ENCODE measurements at regions not wholly inside any gene's neighbourhood (a gene's known extent, or its start where the extent isn't known, plus 50 kb on each side); places are given as distances from the start of the nearest gene placed in this dataset.

DNA sequence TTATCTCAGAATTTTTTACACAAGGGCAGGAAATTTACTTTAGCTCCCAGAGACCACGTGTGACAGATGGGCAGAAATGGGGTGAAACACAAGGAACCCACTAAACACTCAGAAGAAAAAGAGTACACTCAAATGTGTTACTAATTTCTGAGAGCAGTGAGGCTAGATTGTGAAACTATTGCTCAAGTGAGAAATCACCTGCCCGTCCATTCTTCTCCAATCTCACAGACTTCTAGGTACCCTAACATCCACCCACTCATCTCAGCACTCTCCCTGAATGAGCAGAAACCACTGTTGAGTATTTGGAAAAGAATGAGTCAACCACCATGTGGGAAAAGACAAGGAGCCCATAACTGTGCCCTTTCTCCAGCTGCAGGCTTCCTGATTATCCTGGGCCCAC lies 293.0 kb upstream of the CDH2 start:
- TF ChIP-seq, protein P1, sequence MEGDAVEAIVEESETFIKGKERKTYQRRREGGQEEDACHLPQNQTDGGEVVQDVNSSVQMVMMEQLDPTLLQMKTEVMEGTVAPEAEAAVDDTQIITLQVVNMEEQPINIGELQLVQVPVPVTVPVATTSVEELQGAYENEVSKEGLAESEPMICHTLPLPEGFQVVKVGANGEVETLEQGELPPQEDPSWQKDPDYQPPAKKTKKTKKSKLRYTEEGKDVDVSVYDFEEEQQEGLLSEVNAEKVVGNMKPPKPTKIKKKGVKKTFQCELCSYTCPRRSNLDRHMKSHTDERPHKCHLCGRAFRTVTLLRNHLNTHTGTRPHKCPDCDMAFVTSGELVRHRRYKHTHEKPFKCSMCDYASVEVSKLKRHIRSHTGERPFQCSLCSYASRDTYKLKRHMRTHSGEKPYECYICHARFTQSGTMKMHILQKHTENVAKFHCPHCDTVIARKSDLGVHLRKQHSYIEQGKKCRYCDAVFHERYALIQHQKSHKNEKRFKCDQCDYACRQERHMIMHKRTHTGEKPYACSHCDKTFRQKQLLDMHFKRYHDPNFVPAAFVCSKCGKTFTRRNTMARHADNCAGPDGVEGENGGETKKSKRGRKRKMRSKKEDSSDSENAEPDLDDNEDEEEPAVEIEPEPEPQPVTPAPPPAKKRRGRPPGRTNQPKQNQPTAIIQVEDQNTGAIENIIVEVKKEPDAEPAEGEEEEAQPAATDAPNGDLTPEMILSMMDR (IDR thresholded peaks at IDR 0.05; ENCODE audit: control insufficient read depth, insufficient read depth, low read depth, low read length, missing control alignments): no peak
- DNase-seq (ENCODE audit: low read depth): no peak
- no peak overlapping the region for H3K4me3 ChIP-seq (ENCODE audit: control insufficient read depth, low read depth, low read length)

DNA sequence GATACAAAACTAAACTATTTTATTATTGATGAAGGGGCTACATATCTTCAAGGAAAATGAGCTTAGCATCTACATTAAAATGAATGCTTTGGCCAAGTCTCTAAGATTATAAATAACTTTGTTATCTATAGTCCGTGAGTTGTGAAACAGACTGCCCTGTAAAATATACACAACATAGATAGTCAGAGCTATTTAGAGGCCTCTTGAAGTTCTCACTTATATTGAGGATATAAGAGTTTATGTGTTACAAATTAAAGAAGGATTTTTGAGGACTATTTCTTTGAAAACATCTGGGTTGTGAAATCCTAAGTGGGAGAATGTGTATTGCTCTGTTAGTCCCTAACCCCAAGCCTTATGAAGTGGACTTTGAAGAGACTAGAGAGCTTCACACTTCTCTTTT lies 292.0 kb upstream of the CDH2 start:
- TF ChIP-seq, protein P1 (IDR thresholded peaks at IDR 0.05; ENCODE audit: control insufficient read depth, insufficient read depth, low read depth, low read length, missing control alignments): no peak
- DNase-seq (ENCODE audit: low read depth): no peak
- H3K4me3 ChIP-seq (ENCODE audit: control insufficient read depth, low read depth, low read length): no peak overlapping the region

DNA sequence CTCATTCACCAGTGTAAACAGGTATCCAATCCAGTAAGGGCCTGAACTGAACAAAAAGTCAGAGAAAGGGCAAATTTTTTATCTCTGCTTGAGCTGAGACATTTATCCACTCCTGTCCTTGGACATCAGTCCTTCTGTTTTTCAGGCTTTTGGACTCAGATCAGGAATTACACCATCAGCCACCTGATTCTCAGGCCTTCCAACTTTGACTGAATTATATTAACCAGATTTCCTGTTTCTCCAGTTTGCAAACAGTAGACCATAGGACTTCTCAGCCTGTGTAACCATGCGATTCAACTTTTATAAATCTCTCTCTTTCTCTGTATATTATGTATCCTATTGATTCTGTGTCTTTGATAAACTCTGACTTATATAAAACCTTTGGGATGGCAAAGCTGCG lies 289.3 kb upstream of the CDH2 start:
- no peak overlapping the region for H3K4me3 ChIP-seq (ENCODE audit: control insufficient read depth, low read depth, low read length)
- DNase-seq (ENCODE audit: low read depth): no peak
- TF ChIP-seq, protein P1 (IDR thresholded peaks at IDR 0.05; ENCODE audit: control insufficient read depth, insufficient read depth, low read depth, low read length, missing control alignments): no peak

DNA sequence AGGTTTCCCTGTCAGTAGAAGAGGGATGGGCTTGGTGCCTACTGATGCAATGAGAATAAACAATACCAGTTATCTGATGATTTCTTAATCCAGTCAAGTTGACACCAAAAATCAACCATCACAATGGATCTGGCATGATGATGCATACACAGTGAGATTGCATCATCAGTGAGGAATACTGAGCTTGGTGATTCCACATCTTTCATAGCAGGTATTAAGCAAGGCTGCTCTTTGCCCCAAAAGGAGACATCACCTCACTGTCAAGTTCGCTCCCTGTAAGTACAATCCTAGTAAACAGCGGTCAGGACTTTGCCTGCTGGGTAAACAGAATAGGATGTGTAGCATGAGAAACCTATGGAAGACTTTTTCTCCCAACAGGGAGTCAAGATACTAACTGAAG lies 282.7 kb upstream of the CDH2 start:
- TF ChIP-seq, protein P1 (IDR thresholded peaks at IDR 0.05; ENCODE audit: control insufficient read depth, insufficient read depth, low read depth, low read length, missing control alignments): no peak
- H3K4me3 ChIP-seq (ENCODE audit: control insufficient read depth, low read depth, low read length): no peak overlapping the region
- DNase-seq (ENCODE audit: low read depth): no peak

DNA sequence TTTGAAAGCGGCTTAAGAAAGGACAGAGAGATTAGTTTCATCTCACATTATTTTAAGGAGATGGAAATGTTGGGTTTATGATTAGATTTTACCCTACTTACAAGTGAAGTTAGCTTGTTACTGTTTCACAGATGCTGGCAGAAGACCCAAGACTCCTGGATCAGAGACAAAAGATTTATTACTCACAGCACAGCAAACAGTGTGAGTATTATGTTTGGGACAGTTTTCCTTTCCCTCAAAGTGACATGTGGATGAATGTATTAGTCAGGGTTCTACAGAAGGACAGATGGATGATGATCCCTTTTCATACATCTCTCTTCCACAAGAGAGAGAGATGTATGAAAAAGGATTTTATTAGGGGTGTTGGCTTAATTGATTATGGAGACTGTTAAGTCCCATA lies 281.8 kb upstream of the CDH2 start:
- TF ChIP-seq, protein P1 (IDR thresholded peaks at IDR 0.05; ENCODE audit: control insufficient read depth, insufficient read depth, low read depth, low read length, missing control alignments): no peak
- DNase-seq (ENCODE audit: low read depth): no peak

DNA sequence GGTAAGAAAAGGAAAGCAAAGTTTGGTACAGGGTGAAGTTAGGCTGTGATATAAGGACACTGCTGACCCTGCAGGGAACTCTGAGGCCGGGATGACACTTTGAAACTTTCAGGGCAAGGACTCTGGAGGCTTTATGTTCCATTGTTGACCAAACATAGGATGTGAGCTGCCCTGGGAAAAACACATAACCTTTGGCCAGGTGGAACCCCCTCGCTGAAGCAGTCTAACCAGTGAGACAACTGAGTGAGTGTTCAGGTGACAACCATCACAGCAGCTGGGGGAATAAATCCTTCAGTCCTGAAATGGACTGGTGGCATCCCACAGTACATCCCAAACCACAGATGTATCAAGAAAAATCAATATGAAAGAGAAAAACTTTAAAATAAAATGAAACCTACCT lies 280.9 kb upstream of the CDH2 start:
- no peak overlapping the region for H3K4me3 ChIP-seq (ENCODE audit: control insufficient read depth, low read depth, low read length)
- DNase-seq (ENCODE audit: low read depth): no peak
- TF ChIP-seq, protein P1 (IDR thresholded peaks at IDR 0.05; ENCODE audit: control insufficient read depth, insufficient read depth, low read depth, low read length, missing control alignments): no peak

More for the DNA sequence above, 281.8 kb upstream of the CDH2 start:
- no peak overlapping the region for H3K4me3 ChIP-seq (ENCODE audit: control insufficient read depth, low read depth, low read length)

DNA sequence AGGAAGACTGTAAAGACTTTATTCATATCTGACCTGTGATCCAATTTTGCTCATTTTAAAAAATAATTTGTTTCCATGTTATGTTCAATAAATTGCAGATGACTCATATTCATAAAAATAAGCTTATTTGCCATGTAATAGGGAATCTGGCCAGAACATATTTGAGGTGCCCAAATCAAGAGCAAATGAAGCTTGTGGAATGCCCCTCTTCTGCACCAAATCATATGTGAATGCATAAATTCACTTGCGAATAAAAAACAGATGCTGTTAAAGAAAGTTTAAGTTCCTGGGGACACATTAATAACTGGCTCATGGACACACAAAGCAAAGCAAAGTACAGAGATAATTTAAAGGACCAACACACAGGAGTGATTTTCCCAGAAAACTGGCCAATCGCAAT lies 279.0 kb upstream of the CDH2 start:
- peak; percentile 7 for DNase-seq (ENCODE audit: low read depth)
- TF ChIP-seq, protein P1 (IDR thresholded peaks at IDR 0.05; ENCODE audit: control insufficient read depth, insufficient read depth, low read depth, low read length, missing control alignments): no peak
- H3K4me3 ChIP-seq (ENCODE audit: control insufficient read depth, low read depth, low read length): no peak overlapping the region
